ENCODE measurements at regions not wholly inside any gene's neighbourhood (a gene's known extent, or its start where the extent isn't known, plus 50 kb on each side); places are given as distances from the start of the nearest gene placed in this dataset.

DNA sequence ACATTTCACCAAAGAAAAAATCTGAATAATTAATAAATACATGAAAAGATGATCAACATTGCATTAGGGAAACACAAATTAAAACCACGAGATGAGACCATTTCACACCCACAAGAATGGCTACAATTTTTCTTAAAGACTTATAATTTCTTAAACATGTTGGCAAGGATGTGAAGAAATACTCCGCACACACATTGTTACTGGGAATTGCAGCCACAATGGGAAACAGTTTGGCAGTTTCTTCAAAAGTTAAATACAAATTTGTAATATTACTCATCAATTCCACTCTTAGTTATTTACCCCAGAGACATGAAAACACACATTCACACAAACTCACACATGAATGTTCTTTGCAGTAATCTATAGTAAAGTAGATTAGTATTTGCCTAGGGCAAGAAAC, 363.3 kb upstream of the SMIM21 start:
- no peaks in the 10 kb centered on the region for H3K27me3 Mint-ChIP-seq (ENCODE audit: unreplicated experiment)
- H3K27ac Mint-ChIP-seq (ENCODE audit: unreplicated experiment): no peak overlapping the region
- CTCF ChIA-PET: no interaction called here
- BruUV-seq (replicated peaks): no TSS peak
- H3K36me3 Mint-ChIP-seq (ENCODE audit: insufficient read depth, unreplicated experiment): no peaks in the 10 kb centered on the region
- no peak for TF ChIP-seq CTCF (IDR thresholded peaks at IDR 0.05; ENCODE audit: unreplicated experiment)
- intact Hi-C loops (cut with micrococcal nuclease; ENCODE audit: unreplicated experiment): no loop called here
- no peak for DNase-seq
- no peaks in the 10 kb centered on the region for H3K4me1 Mint-ChIP-seq (ENCODE audit: low read depth, unreplicated experiment)
- peaks cover 8% of the 10 kb centered on the region for H3K9me3 Mint-ChIP-seq (ENCODE audit: low read depth, unreplicated experiment)
- no peak overlapping the region for H3K4me3 Mint-ChIP-seq (ENCODE audit: low read depth, unreplicated experiment)

DNA sequence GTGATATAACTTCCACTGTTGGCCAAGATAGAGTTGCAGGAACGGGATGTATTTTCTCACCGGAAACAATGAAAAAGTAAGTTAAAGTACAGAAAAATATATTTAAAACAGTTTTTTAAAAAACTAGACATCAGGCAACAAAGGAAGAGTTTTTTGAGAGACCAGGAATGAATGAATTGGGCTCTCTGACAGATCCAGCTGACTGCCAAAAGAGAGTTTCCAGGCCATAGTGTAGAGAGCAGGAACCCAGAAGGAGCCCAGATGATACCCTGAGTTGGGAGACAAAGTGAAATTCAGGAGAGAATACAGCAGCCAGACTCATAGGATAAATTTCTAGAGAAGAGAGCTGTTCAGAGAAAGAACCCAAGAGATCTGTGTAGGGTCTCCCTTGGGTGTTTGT, 362.6 kb upstream of the SMIM21 start:
- no peak for DNase-seq
- Mint-ChIP-seq H3K36me3 (ENCODE audit: insufficient read depth, unreplicated experiment) (no peaks in the 10 kb centered on the region), H3K4me3 (ENCODE audit: low read depth, unreplicated experiment) (no peak overlapping the region), H3K27ac (ENCODE audit: unreplicated experiment) (no peak overlapping the region), H3K9me3 (ENCODE audit: low read depth, unreplicated experiment) (peaks cover 8% of the 10 kb centered on the region), H3K27me3 (ENCODE audit: unreplicated experiment) (no peaks in the 10 kb centered on the region), H3K4me1 (ENCODE audit: low read depth, unreplicated experiment) (no peaks in the 10 kb centered on the region)
- CTCF ChIA-PET: no interaction called here
- no peak for TF ChIP-seq CTCF (IDR thresholded peaks at IDR 0.05; ENCODE audit: unreplicated experiment)
- no TSS peak for BruUV-seq (replicated peaks)
- intact Hi-C loops (cut with micrococcal nuclease; ENCODE audit: unreplicated experiment): no loop called here

DNA sequence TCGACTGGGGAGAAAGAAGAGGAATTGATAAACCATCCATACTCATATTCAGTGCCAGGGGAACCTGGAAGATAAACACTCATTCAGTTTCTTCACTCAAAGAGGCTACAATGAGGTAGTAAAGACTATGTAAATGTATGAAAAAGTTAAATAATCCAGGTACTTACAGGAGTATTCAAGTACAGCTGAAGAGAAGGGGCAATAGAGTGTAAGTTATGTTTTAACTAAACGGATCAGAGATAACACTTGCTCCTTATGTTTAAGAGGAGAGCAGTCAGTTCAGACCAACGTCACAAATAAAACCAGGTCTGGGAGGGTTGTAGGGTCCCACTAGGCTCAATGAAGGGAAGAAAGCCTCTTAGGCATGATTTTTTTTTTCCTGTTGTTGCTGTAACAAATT, 358.3 kb upstream of the SMIM21 start:
- Mint-ChIP-seq H3K36me3 (ENCODE audit: insufficient read depth, unreplicated experiment) (no peaks in the 10 kb centered on the region), H3K4me1 (ENCODE audit: low read depth, unreplicated experiment) (no peaks in the 10 kb centered on the region), H3K27ac (ENCODE audit: unreplicated experiment) (no peak overlapping the region), H3K4me3 (ENCODE audit: low read depth, unreplicated experiment) (no peak overlapping the region), H3K9me3 (ENCODE audit: low read depth, unreplicated experiment) (peaks cover 8% of the 10 kb centered on the region), H3K27me3 (ENCODE audit: unreplicated experiment) (no peaks in the 10 kb centered on the region)
- CTCF ChIA-PET: no interaction called here
- no peak for TF ChIP-seq CTCF (IDR thresholded peaks at IDR 0.05; ENCODE audit: unreplicated experiment)
- BruUV-seq (replicated peaks): no TSS peak
- DNase-seq: no peak
- intact Hi-C loops (cut with micrococcal nuclease; ENCODE audit: unreplicated experiment): no loop called here

DNA sequence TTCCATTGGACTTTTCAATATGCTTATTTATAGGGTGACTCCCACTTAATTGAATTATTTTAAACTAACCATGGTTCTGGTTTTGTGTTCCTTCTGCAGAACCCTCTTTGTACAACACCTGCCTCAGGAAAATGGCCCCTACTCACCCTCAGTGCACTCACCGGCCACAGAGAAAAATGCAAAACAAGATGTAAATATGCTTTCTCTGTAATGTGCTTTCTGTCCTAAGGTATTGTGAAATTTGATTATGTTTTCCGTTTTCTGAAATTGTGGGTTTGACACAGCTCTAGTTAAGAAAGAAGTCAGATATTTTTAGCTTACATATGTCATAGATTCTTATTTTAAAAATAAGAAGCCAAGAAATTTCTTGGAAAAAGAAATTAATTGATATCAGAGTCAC, 357.7 kb upstream of the SMIM21 start:
- Mint-ChIP-seq H3K27me3 (ENCODE audit: unreplicated experiment) (no peaks in the 10 kb centered on the region), H3K4me1 (ENCODE audit: low read depth, unreplicated experiment) (no peaks in the 10 kb centered on the region), H3K4me3 (ENCODE audit: low read depth, unreplicated experiment) (no peak overlapping the region), H3K36me3 (ENCODE audit: insufficient read depth, unreplicated experiment) (no peaks in the 10 kb centered on the region), H3K27ac (ENCODE audit: unreplicated experiment) (no peak overlapping the region), H3K9me3 (ENCODE audit: low read depth, unreplicated experiment) (peaks cover 11% of the 10 kb centered on the region)
- CTCF ChIA-PET: no interaction called here
- TF ChIP-seq CTCF (IDR thresholded peaks at IDR 0.05; ENCODE audit: unreplicated experiment): no peak
- intact Hi-C loops (cut with micrococcal nuclease; ENCODE audit: unreplicated experiment): no loop called here
- DNase-seq: no peak
- no TSS peak for BruUV-seq (replicated peaks)

- no peak for TF ChIP-seq CTCF (IDR thresholded peaks at IDR 0.05; ENCODE audit: unreplicated experiment)
- no TSS peak for BruUV-seq (replicated peaks)
- no peaks in the 10 kb centered on the region for H3K36me3 Mint-ChIP-seq (ENCODE audit: insufficient read depth, unreplicated experiment)
- intact Hi-C loops (cut with micrococcal nuclease; ENCODE audit: unreplicated experiment): no loop called here
- H3K27me3 Mint-ChIP-seq (ENCODE audit: unreplicated experiment): no peaks in the 10 kb centered on the region
- H3K9me3 Mint-ChIP-seq (ENCODE audit: low read depth, unreplicated experiment): peaks cover 8% of the 10 kb centered on the region
- no peak overlapping the region for H3K27ac Mint-ChIP-seq (ENCODE audit: unreplicated experiment)
- CTCF ChIA-PET: no interaction called here
- no peaks in the 10 kb centered on the region for H3K4me1 Mint-ChIP-seq (ENCODE audit: low read depth, unreplicated experiment)
- no peak for DNase-seq
- no peak overlapping the region for H3K4me3 Mint-ChIP-seq (ENCODE audit: low read depth, unreplicated experiment)
Observed at GRCh38 chr18:75784390-75784789, 356.9 kb upstream of the SMIM21 start.

All from Calu3 (cell line).